AML-193 (cell line): ENCODE measurements at regions not wholly inside any gene's neighbourhood (a gene's known extent, or its start where the extent isn't known, plus 50 kb on each side); places are given as distances from the start of the nearest gene placed in this dataset.
A peak's percentile ranks its signal among the peaks of the same experiment; 100 is the strongest.

Source experiments
- DNase-seq, 2 experiments: peaks; one replicate each; lab custom pipeline; 2025; lab: John Stamatoyannopoulos, UW

GRCh38 chr11:95387325-95387724 lies 156.3 kb upstream of the SESN3 start:
- no peak for DNase-seq

GRCh38 chr11:95385577-95385976 lies 154.6 kb upstream of the SESN3 start:
- no peak for DNase-seq

GRCh38 chr11:95379479-95379878 lies 148.5 kb upstream of the SESN3 start:
- no peak for DNase-seq

DNA sequence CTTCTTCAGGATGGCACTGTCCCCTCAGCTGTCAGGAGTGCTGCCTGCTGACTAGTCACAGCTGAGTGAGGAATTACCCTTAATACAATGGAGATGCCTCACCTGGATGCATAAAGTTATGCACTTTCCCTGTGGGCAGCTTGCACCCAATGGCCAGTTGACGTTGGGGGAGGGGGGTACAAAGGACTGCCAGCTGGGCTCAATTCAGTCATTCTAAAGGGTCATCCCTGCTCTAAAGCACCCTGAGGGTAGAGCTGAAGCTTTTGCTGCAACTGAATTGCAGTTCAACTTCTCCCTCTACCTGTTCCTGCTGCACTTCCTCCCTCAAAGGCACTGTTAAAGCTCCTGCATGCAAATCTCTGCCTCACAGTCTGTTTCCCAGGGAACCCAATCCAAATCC lies 147.8 kb upstream of the SESN3 start:
- DNase-seq: no peak

DNA sequence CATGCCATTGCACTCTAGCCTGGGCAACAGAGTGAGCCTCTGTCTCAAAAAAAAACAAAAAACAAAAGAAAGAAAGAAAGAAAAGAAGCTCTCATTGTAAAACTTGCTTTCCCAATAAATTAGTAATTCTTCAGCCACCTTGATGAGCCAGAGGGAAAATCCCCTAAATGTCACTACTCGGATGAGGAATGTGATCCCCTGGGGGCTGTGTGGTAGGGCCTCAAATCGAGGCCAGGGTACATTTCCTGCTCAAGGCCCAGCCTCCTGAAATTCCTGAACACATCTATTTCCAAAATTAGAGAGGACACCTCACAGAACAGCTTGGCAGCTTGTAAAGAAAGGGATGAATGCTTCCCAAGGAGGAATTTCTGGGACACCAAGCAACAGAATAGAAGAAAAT lies 147.1 kb upstream of the SESN3 start:
- DNase-seq: no peak

- no peak for DNase-seq
Measured at GRCh38 chr11:95375886-95376285, 144.9 kb upstream of the SESN3 start.

GRCh38 chr11:95375451-95375850 lies 144.4 kb upstream of the SESN3 start:
- DNase-seq: no peak

DNA sequence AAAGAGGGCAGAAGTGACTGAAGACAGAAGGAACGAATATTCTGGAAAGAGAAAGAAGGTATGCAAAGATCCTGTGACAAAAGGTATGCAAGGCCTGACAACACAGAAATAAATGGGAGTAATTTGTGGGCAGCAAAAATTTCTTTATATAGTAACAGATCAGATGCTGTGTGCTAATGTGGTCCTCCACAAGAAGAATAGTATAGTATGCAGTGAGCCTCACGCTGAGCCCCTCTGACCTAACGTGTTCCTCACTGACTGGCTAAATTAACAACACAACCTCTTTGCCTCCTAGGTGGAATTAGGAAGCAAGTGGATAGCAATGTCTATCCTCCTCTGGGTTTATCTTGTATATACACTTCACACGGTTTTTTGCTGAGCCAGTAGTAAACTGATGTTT lies 143.1 kb upstream of the SESN3 start:
- no peak for DNase-seq

DNA sequence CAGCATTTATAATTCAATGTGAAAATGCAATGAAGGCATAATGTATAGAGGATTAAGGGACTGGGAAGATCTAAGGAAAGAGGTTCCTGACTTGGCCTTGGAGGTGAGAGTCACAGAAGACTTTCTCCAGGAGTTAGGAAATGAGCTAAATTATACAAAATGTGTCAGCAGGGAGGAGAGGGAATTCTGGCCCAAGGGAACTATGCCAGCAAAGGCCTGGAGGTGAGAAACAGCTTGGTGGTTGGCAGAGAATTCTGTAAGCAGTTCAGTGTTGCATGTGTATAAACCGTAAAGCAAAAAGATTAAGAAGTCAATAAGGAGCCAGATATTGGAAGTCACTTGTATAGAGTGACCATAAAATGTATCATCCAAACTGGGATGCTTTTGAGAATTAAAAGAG lies 142.2 kb upstream of the SESN3 start:
- DNase-seq: no peak

- DNase-seq: peak; percentile 50 to 52
Measured at GRCh38 chr11:95372097-95372656, 141.2 kb upstream of the SESN3 start.

GRCh38 chr11:95371153-95371552 lies 140.2 kb upstream of the SESN3 start:
- DNase-seq: peak; percentile 85 to 89

- DNase-seq: no peak
Measured at GRCh38 chr11:95367726-95368125, 136.7 kb upstream of the SESN3 start.

GRCh38 chr11:95365348-95365747 lies 134.3 kb upstream of the SESN3 start:
- peak; percentile 92 to 93 for DNase-seq

- no peak for DNase-seq
Measured at GRCh38 chr11:95364324-95365295, 133.6 kb upstream of the SESN3 start.

GRCh38 chr11:95363708-95364107 lies 132.7 kb upstream of the SESN3 start:
- DNase-seq: no peak

DNA sequence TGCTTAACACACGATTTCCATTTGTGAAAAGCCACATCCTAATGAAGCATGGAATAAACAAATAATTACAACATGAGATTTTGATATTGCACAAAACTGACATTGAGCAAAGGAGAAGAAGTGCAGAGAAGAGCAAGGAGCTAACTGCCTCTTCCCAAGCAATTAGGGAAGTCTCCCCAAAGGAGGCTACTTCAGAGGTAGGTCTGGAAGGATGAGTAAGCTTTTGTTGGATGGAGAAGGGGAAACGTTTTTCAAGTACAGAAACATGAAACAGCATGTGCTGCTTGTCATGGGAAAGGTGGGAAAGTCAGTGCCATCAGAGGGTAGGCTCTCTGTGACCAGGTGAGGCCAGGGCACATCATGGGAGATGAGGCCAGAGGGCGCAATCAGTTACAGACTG lies 132.2 kb upstream of the SESN3 start:
- DNase-seq: peak; percentile 89 to 94

DNA sequence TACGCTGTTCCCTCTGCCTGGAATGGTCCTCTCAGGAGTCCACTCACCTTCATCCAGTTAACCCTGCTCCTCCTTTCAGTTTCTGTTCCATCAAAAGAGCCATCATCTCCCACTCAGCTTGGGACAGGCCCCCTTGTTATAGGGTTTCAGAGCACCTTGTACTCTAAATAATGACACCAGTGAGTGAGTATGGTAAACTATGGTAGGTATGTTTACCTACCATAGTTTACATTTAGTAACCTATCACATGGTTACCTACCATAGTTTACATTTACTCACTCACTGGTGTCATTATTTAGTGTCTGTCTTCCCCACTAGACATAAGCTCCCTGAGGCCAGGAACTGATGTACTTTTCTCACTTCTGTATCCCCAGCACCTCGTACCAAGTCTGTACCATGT lies 130.2 kb upstream of the SESN3 start:
- no peak for DNase-seq

GRCh38 chr11:95360377-95361075 lies 129.5 kb upstream of the SESN3 start:
- peak; percentile 56 to 62 for DNase-seq

GRCh38 chr11:95359756-95360155 lies 128.8 kb upstream of the SESN3 start:
- no peak for DNase-seq

DNA sequence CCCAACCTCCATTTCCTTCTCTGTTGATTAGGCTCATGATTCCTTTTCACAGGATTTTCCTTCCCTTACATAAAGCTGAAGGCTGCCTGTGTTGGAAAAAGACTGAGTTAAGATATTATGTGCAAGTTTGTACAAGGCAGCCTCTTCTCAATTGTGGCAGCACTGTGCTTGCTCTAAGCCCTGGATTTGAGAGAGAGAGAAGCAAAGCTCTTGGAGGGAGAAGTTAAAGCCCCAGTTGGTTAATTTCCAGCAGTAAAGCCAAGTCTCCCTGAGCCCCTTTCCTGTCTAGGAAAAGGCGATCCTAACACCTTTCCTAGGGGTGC lies 128.3 kb upstream of the SESN3 start:
- no peak for DNase-seq

DNA sequence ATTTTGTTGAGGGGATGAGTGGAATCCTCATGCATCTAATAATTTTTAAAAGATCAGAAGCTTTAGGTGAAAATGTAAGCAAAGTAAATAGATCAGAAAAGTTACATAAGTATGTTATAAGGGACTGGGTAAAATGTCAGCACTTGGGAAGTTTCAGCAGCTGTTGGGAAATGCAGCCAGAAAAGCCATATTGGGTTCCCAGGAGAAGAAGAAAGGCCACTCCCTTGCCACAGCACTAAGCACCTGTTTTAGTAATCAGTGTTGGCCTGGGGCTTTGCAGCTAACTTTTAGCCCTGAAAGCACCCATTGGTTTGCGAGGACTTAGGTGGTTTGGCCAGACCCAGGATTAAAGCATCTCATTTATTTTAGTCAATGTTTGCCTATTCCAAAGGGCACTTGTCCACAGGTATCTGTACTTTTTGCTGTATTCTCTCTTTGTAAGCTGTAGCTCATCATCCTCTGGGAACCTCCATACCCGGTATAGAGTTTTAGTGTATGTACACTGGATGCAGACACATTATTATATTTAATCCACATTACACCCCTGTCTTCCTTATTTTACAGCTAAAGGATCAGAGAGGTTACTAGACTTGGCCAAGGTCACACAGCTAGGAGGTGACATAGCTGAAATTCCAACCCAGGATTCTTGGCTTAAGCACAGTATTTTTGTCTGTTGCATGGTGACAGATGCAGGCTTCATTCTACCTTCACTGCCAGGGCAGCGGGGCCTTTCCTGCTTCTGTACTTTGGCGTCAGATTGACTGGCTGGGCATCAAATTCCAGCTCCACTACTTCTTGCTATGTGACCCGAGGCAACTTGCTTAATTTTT lies 127.7 kb upstream of the SESN3 start:
- DNase-seq: no peak

DNA sequence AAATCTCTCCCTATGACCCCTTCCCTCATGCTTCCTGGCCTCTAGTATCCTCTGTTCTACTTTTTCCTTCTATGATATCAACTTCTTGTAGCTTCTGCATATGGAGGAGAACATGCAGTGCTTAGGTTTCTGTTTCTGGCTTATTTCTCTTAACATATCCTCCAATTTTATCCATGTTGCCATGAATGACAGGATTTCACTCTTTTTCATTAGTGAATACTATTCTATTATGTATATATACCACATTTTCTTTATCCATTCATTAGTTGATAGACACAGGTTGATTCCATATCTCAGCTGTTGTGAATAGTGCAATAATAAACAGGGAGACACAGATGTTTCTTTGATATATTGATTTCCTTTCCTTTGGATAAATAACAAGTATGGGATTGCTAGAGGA lies 123.3 kb upstream of the SESN3 start:
- no peak for DNase-seq
